ENCODE measurements at regions not wholly inside any gene's neighbourhood (a gene's known extent, or its start where the extent isn't known, plus 50 kb on each side); places are given as distances from the start of the nearest gene placed in this dataset.
"Not testable (repeated sequence)": the region's sequence is repeated elsewhere in the genome, so short reads cannot be mapped to it uniquely, and the experiment has no call there.

GRCh38 chr16:27641260-27641659 is 91.3 kb downstream of the KATNIP start:
- no peak for DNase-seq
- TF ChIP-seq CTCF (IDR thresholded peaks at IDR 0.05; ENCODE audit: low read depth, low read length) = no peak
- Histone ChIP-seq H3K27ac (no peak overlapping the region), H3K9me3 (ENCODE audit: severe bottlenecking) (no peaks in the 10 kb centered on the region), H3K36me3 (no peaks in the 10 kb centered on the region; the same call in 1 of the 2 replicates), H3K4me3 (ENCODE audit: low read depth, low read length) (no peak overlapping the region), H3K27me3 (ENCODE audit: insufficient read depth, low read depth, severe bottlenecking) (no peaks in the 10 kb centered on the region)

GRCh38 chr16:27641734-27642415 is 91.9 kb downstream of the KATNIP start:
- not testable (repeated sequence) for H3K27ac ChIP-seq; H3K4me3 ChIP-seq (ENCODE audit: low read depth, low read length); H3K9me3 ChIP-seq (ENCODE audit: severe bottlenecking); DNase-seq; H3K27me3 ChIP-seq (ENCODE audit: insufficient read depth, low read depth, severe bottlenecking); H3K36me3 ChIP-seq

GRCh38 chr16:27642756-27643155 is 92.8 kb downstream of the KATNIP start:
- Histone ChIP-seq H3K27me3 (ENCODE audit: insufficient read depth, low read depth, severe bottlenecking) (no peaks in the 10 kb centered on the region), H3K4me3 (ENCODE audit: low read depth, low read length) (no peak overlapping the region), H3K9me3 (ENCODE audit: severe bottlenecking) (no peaks in the 10 kb centered on the region), H3K27ac (no peak overlapping the region), H3K36me3 (no peaks in the 10 kb centered on the region; the same call in 1 of the 2 replicates)
- peak; percentile 53 for TF ChIP-seq CTCF (IDR thresholded peaks at IDR 0.05; ENCODE audit: low read depth, low read length)
- DNase-seq = peak; percentile 68

GRCh38 chr16:27644165-27644564 is 94.2 kb downstream of the KATNIP start:
- TF ChIP-seq CTCF (IDR thresholded peaks at IDR 0.05; ENCODE audit: low read depth, low read length) = no peak
- no peak overlapping the region for H3K27ac ChIP-seq
- no peak overlapping the region for H3K4me3 ChIP-seq (ENCODE audit: low read depth, low read length)

GRCh38 chr16:27645396-27645795 is 95.5 kb downstream of the KATNIP start:
- peaks cover 3% of the 10 kb centered on the region; the same call in 1 of the 2 replicates for H3K36me3 ChIP-seq
- no peak for TF ChIP-seq CTCF (IDR thresholded peaks at IDR 0.05; ENCODE audit: low read depth, low read length)
- no peak for DNase-seq
- H3K4me3 ChIP-seq (ENCODE audit: low read depth, low read length) = no peak overlapping the region
- no peaks in the 10 kb centered on the region for H3K9me3 ChIP-seq (ENCODE audit: severe bottlenecking)
- H3K27ac ChIP-seq = no peak overlapping the region
- no peaks in the 10 kb centered on the region for H3K27me3 ChIP-seq (ENCODE audit: insufficient read depth, low read depth, severe bottlenecking)

More at GRCh38 chr16:27644165-27644564, 94.2 kb downstream of the KATNIP start:
- Histone ChIP-seq H3K27me3 (ENCODE audit: insufficient read depth, low read depth, severe bottlenecking) (no peaks in the 10 kb centered on the region), H3K9me3 (ENCODE audit: severe bottlenecking) (no peaks in the 10 kb centered on the region), H3K36me3 (peaks cover 3% of the 10 kb centered on the region; the same call in 1 of the 2 replicates)
- no peak for DNase-seq

- no peak for TF ChIP-seq CTCF (IDR thresholded peaks at IDR 0.05; ENCODE audit: low read depth, low read length)
- no peak for DNase-seq
- Histone ChIP-seq H3K27ac (no peak overlapping the region), H3K4me3 (ENCODE audit: low read depth, low read length) (no peak overlapping the region), H3K27me3 (ENCODE audit: insufficient read depth, low read depth, severe bottlenecking) (no peaks in the 10 kb centered on the region), H3K9me3 (ENCODE audit: severe bottlenecking) (no peaks in the 10 kb centered on the region), H3K36me3 (peaks cover 3% of the 10 kb centered on the region; the same call in 1 of the 2 replicates)
Measured at GRCh38 chr16:27646806-27647205, 96.9 kb downstream of the KATNIP start.
